ENCODE measurements at regions not wholly inside any gene's neighbourhood (a gene's known extent, or its start where the extent isn't known, plus 50 kb on each side); places are given as distances from the start of the nearest gene placed in this dataset.

DNA sequence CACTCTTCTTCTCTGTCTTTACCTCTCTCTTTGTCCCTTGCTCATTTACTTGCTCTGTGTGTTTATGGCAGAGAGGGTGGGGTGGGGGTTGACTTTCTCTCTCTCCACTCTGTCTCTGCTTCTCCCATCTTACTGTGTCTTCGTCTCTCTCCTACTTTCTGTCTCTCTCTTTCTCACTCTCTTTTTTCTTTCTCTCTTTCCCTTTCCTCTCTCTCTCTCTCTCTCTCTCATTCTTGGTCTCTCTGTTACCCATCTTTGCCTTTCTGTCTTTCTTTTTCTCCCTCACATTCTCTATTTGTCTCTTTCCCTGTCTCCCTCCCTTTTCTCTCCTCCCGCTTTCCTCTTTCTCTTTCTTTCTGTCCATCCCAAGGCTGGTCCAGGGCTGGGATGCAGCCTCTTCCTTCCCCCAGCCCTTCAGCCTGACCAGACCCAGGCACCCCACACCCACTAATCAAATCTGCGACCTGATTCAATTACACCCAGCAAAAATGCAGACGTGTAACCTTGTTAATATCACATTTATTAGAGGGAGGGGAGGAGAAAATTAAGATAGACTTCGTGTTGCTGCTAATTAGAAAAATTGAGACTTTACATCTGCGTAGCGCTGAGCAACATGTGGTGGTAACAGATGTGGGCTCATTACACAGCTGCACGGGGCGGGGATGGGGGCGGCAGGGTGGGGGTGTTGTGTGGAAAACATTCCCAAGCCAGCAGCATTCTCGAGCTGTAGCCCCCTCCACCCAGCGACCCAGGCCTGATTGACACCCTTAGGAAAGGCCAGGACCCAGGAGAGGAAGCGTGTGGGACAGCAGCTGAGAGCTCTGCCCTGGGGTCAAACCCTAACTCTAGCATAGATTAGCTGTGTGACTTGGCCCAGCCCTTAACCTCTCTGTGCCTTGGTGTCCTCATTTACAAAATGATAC lies 124.9 kb upstream of the MAFB start:
- intact Hi-C loops (cut with DNase I; ENCODE audit: low total_unique reads), result no loop called here
- no peaks in the 10 kb centered on the region for H3K9me3 ChIP-seq
- DNase-seq, result no peak
- 67 to 79% (median 76%) methylated on average over 13 of the region's 13 CpGs for WGBS, 5 donors
- H3K27me3 ChIP-seq (replicated peaks in 1 of 7), result no peaks in the 10 kb centered on the region
- TF ChIP-seq, protein P1, sequence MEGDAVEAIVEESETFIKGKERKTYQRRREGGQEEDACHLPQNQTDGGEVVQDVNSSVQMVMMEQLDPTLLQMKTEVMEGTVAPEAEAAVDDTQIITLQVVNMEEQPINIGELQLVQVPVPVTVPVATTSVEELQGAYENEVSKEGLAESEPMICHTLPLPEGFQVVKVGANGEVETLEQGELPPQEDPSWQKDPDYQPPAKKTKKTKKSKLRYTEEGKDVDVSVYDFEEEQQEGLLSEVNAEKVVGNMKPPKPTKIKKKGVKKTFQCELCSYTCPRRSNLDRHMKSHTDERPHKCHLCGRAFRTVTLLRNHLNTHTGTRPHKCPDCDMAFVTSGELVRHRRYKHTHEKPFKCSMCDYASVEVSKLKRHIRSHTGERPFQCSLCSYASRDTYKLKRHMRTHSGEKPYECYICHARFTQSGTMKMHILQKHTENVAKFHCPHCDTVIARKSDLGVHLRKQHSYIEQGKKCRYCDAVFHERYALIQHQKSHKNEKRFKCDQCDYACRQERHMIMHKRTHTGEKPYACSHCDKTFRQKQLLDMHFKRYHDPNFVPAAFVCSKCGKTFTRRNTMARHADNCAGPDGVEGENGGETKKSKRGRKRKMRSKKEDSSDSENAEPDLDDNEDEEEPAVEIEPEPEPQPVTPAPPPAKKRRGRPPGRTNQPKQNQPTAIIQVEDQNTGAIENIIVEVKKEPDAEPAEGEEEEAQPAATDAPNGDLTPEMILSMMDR (IDR thresholded peaks at IDR 0.05 in 8 of 11, conservative IDR thresholded peaks at IDR 0.05 in 3 of 11), result no peak
- no peak for TF ChIP-seq POLR2A (IDR thresholded peaks at IDR 0.05)
- TF ChIP-seq POLR2AphosphoS5 (IDR thresholded peaks at IDR 0.05), result no peak
- no peaks in the 10 kb centered on the region for H3K36me3 ChIP-seq
- no peak overlapping the region for H3K27ac ChIP-seq
- H3K4me1 ChIP-seq, result no peaks in the 10 kb centered on the region
- H3K4me3 ChIP-seq, result no peak overlapping the region

DNA sequence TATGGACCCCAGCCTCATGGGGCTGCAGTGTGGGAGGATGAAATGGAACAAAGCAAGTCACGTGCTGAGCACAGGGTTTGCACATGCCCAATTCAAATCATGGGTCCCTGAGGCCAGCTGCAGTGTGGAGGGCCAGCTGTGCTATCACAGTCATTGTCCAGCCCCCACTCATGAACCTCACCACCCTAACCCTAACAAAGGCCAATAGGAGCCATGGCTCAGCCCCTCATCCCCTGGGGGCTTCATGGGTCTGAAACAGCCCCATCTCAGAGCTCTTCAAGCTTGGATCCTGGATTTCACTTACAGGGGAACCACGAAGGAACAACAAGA lies 125.6 kb upstream of the MAFB start:
- no peak for DNase-seq
- Histone ChIP-seq H3K4me1 (no peaks in the 10 kb centered on the region), H3K36me3 (no peaks in the 10 kb centered on the region), H3K4me3 (no peak overlapping the region), H3K27ac (no peak overlapping the region), H3K9me3 (no peaks in the 10 kb centered on the region), H3K27me3 (replicated peaks in 1 of 7) (no peaks in the 10 kb centered on the region)
- intact Hi-C loops (cut with DNase I; ENCODE audit: low total_unique reads), result no loop called here
- WGBS, 5 donors, result 52 to 89% (median 73%) methylated on average over 2 of the region's 2 CpGs
- TF ChIP-seq, protein P1 (IDR thresholded peaks at IDR 0.05 in 8 of 11, conservative IDR thresholded peaks at IDR 0.05 in 3 of 11), result no peak
- TF ChIP-seq POLR2A (IDR thresholded peaks at IDR 0.05) (no peak), POLR2AphosphoS5 (IDR thresholded peaks at IDR 0.05) (no peak)

DNA sequence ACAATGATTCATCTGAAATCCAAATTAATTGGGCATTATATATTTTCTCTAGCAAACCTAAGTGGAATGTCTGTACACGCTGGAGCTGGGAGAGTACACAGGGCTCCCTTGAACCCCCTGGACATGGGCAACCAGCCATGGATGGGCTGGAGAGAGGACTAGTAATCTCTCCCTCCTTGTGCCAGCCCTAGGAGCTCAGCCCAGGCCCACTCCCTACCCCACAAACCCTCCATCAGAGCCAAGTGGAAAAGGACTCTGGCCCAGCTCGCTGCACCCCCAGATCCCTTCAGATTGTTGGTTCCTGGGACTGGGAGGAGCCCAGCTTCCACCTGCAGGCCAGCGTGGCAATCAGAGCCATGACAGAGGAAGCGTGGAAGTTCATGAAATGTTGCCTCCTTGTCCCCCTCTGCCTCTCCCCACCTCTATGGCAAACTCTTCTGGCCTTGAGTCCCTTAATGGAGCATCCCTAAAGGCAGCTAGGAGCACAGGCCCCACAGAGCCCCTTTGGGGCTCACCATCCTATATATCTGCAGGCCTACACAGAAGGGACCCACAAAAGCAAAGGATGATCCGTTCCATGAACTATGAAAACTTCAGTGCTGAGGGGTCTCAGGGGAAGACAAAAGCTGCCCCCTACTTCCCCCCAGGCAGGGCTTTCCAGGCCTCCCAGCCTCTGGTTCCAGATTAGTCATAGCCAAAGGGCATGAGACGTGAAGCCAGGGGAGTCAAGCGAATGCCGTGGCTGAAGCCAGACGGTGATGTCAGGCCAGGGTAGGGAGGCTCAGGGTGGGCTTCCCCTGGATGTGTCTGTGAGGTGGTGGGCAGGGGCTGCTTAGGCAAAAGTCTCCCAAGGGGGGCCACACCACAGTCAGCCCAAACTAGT lies 126.4 kb upstream of the MAFB start:
- DNase-seq, result no peak
- H3K4me3 ChIP-seq, result no peak overlapping the region
- no peaks in the 10 kb centered on the region for H3K9me3 ChIP-seq
- no peaks in the 10 kb centered on the region for H3K36me3 ChIP-seq
- 86 to 96% (median 88%) methylated on average over 7 to 9 of the region's 9 CpGs for WGBS, 5 donors
- H3K27ac ChIP-seq, result no peak overlapping the region
- H3K4me1 ChIP-seq, result no peaks in the 10 kb centered on the region
- H3K27me3 ChIP-seq (replicated peaks in 1 of 7), result no peaks in the 10 kb centered on the region
- TF ChIP-seq POLR2A (IDR thresholded peaks at IDR 0.05) (no peak), POLR2AphosphoS5 (IDR thresholded peaks at IDR 0.05) (no peak)
- TF ChIP-seq, protein P1 (IDR thresholded peaks at IDR 0.05 in 8 of 11, conservative IDR thresholded peaks at IDR 0.05 in 3 of 11), result no peak
- intact Hi-C loops (cut with DNase I; ENCODE audit: low total_unique reads), result no loop called here

DNA sequence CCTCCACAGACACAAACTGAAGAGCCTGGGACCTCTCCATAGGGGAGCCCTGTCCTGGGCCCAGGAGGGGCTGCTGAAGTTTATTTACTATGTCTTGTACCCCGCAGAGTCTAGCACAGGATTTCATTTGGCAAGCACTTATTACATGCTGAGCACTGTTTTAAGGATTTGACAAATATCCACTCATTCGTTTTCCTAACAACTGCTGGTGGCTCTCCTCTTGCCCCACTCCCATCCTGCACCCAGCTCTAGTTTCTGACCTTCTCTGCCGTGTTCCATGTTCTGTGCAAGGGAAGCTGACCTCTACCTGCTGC lies 127.0 kb upstream of the MAFB start:
- 82 to 95% (median 89%) methylated on average over 3 of the region's 3 CpGs for WGBS, 5 donors
- Histone ChIP-seq H3K27me3 (replicated peaks in 1 of 7) (no peaks in the 10 kb centered on the region), H3K36me3 (no peaks in the 10 kb centered on the region), H3K4me1 (no peaks in the 10 kb centered on the region), H3K27ac (no peak overlapping the region), H3K4me3 (no peak overlapping the region), H3K9me3 (no peaks in the 10 kb centered on the region)
- no peak for TF ChIP-seq POLR2AphosphoS5 (IDR thresholded peaks at IDR 0.05)
- TF ChIP-seq, protein P1 (IDR thresholded peaks at IDR 0.05 in 8 of 11, conservative IDR thresholded peaks at IDR 0.05 in 3 of 11), result no peak
- TF ChIP-seq POLR2A (IDR thresholded peaks at IDR 0.05), result no peak
- no peak for DNase-seq
- intact Hi-C loops (cut with DNase I; ENCODE audit: low total_unique reads), result no loop called here

Measured in spleen (tissue), 11 donors.